ENCODE measurements at regions not wholly inside any gene's neighbourhood (a gene's known extent, or its start where the extent isn't known, plus 50 kb on each side); places are given as distances from the start of the nearest gene placed in this dataset.

DNA sequence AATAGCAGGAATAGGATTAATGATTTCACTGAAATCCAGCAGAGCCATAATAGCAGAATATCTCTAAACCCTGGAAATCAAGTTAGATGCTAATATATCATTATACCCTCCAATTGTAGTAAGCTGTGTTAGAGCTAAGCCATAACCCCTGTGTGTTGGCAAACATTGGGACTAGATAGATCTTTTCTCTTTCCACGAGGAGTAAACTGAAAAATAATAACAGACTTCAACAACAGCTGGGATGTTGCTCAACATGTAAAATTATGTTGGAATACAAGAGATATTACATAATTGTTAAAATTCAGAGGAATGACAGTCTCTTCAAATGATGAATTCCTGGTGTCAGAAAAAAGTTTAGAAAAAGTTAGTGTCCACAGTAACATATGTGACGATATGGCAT lies 383.8 kb downstream of the SNAPC1 start:
- H3K4me3 ChIP-seq, result no peak overlapping the region
- 54% methylated on average over 2 of the region's 2 CpGs for WGBS (ENCODE audit: insufficient coverage, low coverage, low lambda C conversion rate, missing lambda C conversion rate)
- TF ChIP-seq POLR2A (IDR thresholded peaks at IDR 0.05), result no peak
- TF ChIP-seq, protein P1, sequence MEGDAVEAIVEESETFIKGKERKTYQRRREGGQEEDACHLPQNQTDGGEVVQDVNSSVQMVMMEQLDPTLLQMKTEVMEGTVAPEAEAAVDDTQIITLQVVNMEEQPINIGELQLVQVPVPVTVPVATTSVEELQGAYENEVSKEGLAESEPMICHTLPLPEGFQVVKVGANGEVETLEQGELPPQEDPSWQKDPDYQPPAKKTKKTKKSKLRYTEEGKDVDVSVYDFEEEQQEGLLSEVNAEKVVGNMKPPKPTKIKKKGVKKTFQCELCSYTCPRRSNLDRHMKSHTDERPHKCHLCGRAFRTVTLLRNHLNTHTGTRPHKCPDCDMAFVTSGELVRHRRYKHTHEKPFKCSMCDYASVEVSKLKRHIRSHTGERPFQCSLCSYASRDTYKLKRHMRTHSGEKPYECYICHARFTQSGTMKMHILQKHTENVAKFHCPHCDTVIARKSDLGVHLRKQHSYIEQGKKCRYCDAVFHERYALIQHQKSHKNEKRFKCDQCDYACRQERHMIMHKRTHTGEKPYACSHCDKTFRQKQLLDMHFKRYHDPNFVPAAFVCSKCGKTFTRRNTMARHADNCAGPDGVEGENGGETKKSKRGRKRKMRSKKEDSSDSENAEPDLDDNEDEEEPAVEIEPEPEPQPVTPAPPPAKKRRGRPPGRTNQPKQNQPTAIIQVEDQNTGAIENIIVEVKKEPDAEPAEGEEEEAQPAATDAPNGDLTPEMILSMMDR (IDR thresholded peaks at IDR 0.05), result no peak
- no peaks in the 10 kb centered on the region for H3K27me3 ChIP-seq
- no peaks in the 10 kb centered on the region for H3K36me3 ChIP-seq
- no peak overlapping the region for H3K27ac ChIP-seq
- no peaks in the 10 kb centered on the region for H3K9me3 ChIP-seq
- H3K4me1 ChIP-seq, result no peaks in the 10 kb centered on the region
- DNase-seq (no peak), ATAC-seq (no peak)
- intact Hi-C loops (cut with DNase I), result no loop called here

DNA sequence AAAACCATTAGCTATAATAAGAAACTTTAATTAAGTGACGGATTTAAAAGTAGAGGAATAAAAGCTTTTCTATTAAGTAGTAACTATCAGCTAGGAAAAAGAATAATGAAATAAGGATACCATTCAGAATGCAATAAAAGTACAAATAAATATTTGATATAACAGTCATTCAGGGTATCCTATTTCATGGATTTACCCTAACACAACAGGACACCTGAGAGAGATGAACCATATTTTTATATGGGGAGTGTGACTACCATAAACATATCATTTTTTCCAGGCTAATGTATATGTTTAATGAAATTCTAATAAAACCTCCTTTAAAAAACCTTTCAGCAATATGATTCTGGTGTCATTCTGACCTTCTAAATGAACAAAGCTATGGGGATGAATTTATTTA lies 393.8 kb downstream of the SNAPC1 start:
- Histone ChIP-seq H3K27me3 (no peaks in the 10 kb centered on the region), H3K4me3 (no peak overlapping the region), H3K9me3 (no peaks in the 10 kb centered on the region), H3K27ac (no peak overlapping the region), H3K36me3 (no peaks in the 10 kb centered on the region), H3K4me1 (no peaks in the 10 kb centered on the region)
- intact Hi-C loops (cut with DNase I), result no loop called here
- no peak for ATAC-seq
- DNase-seq, result no peak
- TF ChIP-seq, protein P1 (IDR thresholded peaks at IDR 0.05), result no peak
- TF ChIP-seq POLR2A (IDR thresholded peaks at IDR 0.05), result no peak
- WGBS (ENCODE audit: insufficient coverage, low coverage, low lambda C conversion rate, missing lambda C conversion rate), result 44% methylated on average over 1 of the region's 1 CpG

DNA sequence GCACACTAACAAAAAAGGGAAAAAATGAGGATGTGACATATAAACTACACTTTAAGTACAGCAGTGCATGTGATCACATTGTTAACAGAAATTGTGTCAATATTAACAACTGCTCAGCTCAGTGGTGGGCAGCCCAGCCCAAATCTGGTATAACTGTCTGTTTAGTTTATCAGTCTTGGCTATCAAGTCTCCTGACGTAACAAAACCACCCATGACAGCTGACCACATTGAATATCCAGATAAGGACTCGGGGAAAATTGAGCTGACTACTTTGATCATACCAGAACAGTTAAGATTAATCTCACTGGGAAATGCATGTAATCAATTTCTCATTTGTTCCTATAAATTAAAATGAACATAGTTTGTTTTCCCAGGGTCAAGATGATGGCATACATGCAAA lies 396.6 kb downstream of the SNAPC1 start:
- Histone ChIP-seq H3K36me3 (no peaks in the 10 kb centered on the region), H3K27ac (no peak overlapping the region), H3K9me3 (no peaks in the 10 kb centered on the region), H3K27me3 (no peaks in the 10 kb centered on the region), H3K4me1 (no peaks in the 10 kb centered on the region), H3K4me3 (no peak overlapping the region)
- 0% methylated on average over 2 of the region's 2 CpGs for WGBS (ENCODE audit: insufficient coverage, low coverage, low lambda C conversion rate, missing lambda C conversion rate)
- ATAC-seq (no peak), DNase-seq (no peak)
- no peak for TF ChIP-seq POLR2A (IDR thresholded peaks at IDR 0.05)
- TF ChIP-seq, protein P1 (IDR thresholded peaks at IDR 0.05), result no peak
- intact Hi-C loops (cut with DNase I), result no loop called here

DNA sequence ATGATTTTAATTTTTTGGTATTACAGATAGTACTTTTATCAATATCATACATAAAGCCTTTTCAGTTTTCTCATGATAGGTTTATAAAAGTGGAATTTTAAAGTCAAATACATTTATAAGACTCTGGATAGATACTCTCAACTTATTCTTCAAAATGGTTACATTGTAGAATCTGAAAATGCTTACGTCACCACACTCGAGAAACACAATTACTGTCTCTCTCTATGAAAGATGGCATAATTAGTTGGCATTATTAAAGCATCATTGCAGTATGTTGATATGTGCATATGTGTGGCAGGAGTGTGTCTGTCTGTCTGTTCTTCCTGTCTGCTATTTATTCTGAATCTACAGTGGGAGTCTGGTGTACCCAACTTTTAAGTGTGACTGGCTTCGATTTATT lies 397.1 kb downstream of the SNAPC1 start:
- intact Hi-C loops (cut with DNase I), result no loop called here
- H3K27me3 ChIP-seq, result no peaks in the 10 kb centered on the region
- no peak overlapping the region for H3K4me3 ChIP-seq
- no peaks in the 10 kb centered on the region for H3K36me3 ChIP-seq
- no peak overlapping the region for H3K27ac ChIP-seq
- no peaks in the 10 kb centered on the region for H3K4me1 ChIP-seq
- WGBS (ENCODE audit: insufficient coverage, low coverage, low lambda C conversion rate, missing lambda C conversion rate), result 60% methylated on average over 3 of the region's 3 CpGs
- no peak for ATAC-seq
- H3K9me3 ChIP-seq, result no peaks in the 10 kb centered on the region
- TF ChIP-seq, protein P1 (IDR thresholded peaks at IDR 0.05), result no peak
- no peak for TF ChIP-seq POLR2A (IDR thresholded peaks at IDR 0.05)
- no peak for DNase-seq

DNA sequence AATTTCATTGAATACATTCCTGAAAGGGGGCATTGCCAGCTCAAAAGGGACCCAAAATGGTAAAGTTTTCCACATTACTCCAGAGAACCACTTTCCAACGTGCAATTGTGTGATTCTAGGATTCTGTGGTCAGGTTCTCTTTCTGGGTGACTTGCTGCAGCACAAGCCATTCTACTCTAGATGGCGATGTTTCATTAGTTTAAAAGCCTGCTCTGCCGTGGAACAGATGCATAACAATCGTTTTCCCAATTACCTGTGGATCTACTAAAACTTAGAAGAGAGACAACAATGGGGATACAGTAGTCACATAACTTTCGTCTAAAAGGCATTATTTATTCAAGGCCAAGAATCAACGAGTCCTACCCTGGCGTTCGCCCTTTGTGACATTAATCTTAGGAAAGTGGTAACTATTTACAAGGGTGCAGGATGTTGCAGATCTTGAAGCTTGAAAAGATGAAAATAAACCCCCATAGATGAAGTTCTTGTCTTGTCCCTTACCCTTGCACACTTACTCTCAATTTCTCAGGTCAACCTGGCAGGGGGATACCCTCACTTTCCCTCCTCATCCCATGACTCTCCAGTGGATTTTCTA lies 400.9 kb downstream of the SNAPC1 start:
- intact Hi-C loops (cut with DNase I), result no loop called here
- ATAC-seq (peak; percentile 82 to 87 (median 84)), DNase-seq (no peak)
- Histone ChIP-seq H3K36me3 (no peaks in the 10 kb centered on the region), H3K4me3 (no peak overlapping the region), H3K27ac (no peak overlapping the region), H3K4me1 (no peaks in the 10 kb centered on the region), H3K27me3 (no peaks in the 10 kb centered on the region), H3K9me3 (no peaks in the 10 kb centered on the region)
- TF ChIP-seq, protein P1 (IDR thresholded peaks at IDR 0.05), result peak; percentile 67 to 79 (median 74)
- TF ChIP-seq POLR2A (IDR thresholded peaks at IDR 0.05), result no peak
- WGBS (ENCODE audit: insufficient coverage, low coverage, low lambda C conversion rate, missing lambda C conversion rate), result 0% methylated on average over 5 of the region's 8 CpGs
